Psoas muscle (tissue), 7 donors: ENCODE measurements at regions not wholly inside any gene's neighbourhood (a gene's known extent, or its start where the extent isn't known, plus 50 kb on each side); places are given as distances from the start of the nearest gene placed in this dataset.

Experiments
- ATAC-seq, 4 donors: fragments of 200-7000 bp; cut with Tn5 transposase; one replicate each; pipeline ENCODE4 v1.9.1; 2020; ENCODE audit warnings: moderate library complexity in 3 of 4, mild to moderate bottlenecking in 2 of 4
- DNase-seq, 2 donors: peaks; one replicate each; pipeline ENCODE4 v3.0.0-alpha.2; 2020
- H3K27ac ChIP-seq: fragments of 200-600 bp; one replicate; pipeline ENCODE4 v1.8.0; 2022
- H3K27me3 ChIP-seq, 3 donors: fragments of 200-600 bp in 1 of 3; one replicate each; pipeline versions ENCODE4 v1.6.1 to v1.8.0; 2013 to 2022; ENCODE audit warnings: low read length in 2 of 3, mild to moderate bottlenecking in 2 of 3, moderate library complexity in 1 of 3; ENCODE audit not compliant: insufficient read depth in 3 of 3
- H3K36me3 ChIP-seq, 2 donors: fragments of 200-600 bp in 1 of 2; one replicate each; pipeline versions ENCODE4 v1.6.1 to v1.8.0; 2013 to 2022; ENCODE audit warnings: low read depth in 1 of 2, mild to moderate bottlenecking in 1 of 2, moderate library complexity in 1 of 2; ENCODE audit not compliant: insufficient read depth in 1 of 2
- H3K4me1 ChIP-seq: fragments of 200-600 bp; one replicate; pipeline ENCODE4 v1.8.0; 2022
- H3K4me3 ChIP-seq: fragments of 200-600 bp; one replicate; pipeline ENCODE4 v1.8.0; 2022; ENCODE audit warnings: mild to moderate bottlenecking
- H3K9me3 ChIP-seq: fragments of 200-600 bp; one replicate; pipeline ENCODE4 v1.8.0; 2022
- WGBS, 3 donors: extraction: QIAGEN DNeasy Blood & Tissue Kit; methylation state at CpG; one replicate each; pipeline versions ENCODE4 v1.1.6 to v1.1.7; 2013; 5-methylcytosine and 5-hydroxymethylcytosine counted together
- intact Hi-C, 2 donors: fragments of 100-400 bp; cut with DNase I; formaldehyde crosslinking; loops; one replicate each; pipeline versions ENCODE4 v1.11.0 to v1.14.2; 2022
- TF ChIP-seq, protein P1 (sequence below): fragments of 200-600 bp; IDR thresholded peaks from one replicate; pipeline ENCODE4 v1.8.0; 2022; ENCODE audit warnings: antibody characterized with exemption
- donor health status: healthy with polysubstance abuse.
- donor health status: DM: no; HTN: no; CAD: no; lungs with moderate emphysema.
- donor health status: Bipolar disorder and iron deficiency.
- donor health status: healthy.
- donor health status: DM: yes; HTN: yes; CAD: no.
- donor health status: DM: no; HTN: no; CAD: no.
- donor health status: DM: yes; HTN: yes; CAD: no.

DNA sequence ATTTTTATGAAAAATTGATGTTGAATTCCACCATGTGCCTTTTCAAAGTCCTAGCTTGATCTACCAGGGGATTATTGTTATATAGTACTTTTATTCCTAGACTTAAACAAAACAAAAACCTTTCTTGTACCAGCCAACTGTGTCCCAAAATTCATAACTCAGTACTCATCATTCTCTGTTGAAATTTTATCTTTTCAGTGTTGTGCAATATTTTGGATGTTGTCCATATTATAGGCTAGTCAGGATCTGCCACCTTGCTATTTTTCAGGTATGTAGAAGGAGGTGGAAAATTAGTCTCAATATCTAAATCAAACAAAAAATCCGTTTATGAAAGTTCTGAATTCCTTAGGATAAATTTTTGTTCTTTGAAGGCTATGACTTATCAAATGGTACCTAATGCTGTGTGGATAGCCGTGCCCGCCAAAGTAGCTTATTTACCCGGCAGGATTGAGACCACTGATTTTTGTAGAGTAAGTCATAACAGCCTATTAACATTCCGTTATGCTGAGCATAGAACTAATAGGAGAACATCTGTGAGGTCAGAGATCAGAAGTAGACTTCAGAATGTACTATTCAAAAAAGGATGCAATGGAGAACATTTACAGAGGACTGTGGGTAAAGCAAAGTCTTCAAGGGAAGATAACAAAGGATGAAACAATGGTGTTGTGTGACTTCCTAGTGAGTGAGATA is 304.7 kb downstream of the SOX4 start:
- no peaks in the 10 kb centered on the region for H3K36me3 ChIP-seq
- DNase-seq (no peak), ATAC-seq (no peak)
- H3K4me1 ChIP-seq, result no peaks in the 10 kb centered on the region
- intact Hi-C loops, result no loop called here
- no peak overlapping the region for H3K27ac ChIP-seq
- no peaks in the 10 kb centered on the region for H3K27me3 ChIP-seq
- WGBS, 3 donors, result 41 to 53% (median 47%) methylated on average over 5 of the region's 5 CpGs
- no peaks in the 10 kb centered on the region for H3K9me3 ChIP-seq
- TF ChIP-seq, protein P1, sequence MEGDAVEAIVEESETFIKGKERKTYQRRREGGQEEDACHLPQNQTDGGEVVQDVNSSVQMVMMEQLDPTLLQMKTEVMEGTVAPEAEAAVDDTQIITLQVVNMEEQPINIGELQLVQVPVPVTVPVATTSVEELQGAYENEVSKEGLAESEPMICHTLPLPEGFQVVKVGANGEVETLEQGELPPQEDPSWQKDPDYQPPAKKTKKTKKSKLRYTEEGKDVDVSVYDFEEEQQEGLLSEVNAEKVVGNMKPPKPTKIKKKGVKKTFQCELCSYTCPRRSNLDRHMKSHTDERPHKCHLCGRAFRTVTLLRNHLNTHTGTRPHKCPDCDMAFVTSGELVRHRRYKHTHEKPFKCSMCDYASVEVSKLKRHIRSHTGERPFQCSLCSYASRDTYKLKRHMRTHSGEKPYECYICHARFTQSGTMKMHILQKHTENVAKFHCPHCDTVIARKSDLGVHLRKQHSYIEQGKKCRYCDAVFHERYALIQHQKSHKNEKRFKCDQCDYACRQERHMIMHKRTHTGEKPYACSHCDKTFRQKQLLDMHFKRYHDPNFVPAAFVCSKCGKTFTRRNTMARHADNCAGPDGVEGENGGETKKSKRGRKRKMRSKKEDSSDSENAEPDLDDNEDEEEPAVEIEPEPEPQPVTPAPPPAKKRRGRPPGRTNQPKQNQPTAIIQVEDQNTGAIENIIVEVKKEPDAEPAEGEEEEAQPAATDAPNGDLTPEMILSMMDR, result no peak
- no peak overlapping the region for H3K4me3 ChIP-seq

- no peaks in the 10 kb centered on the region for H3K4me1 ChIP-seq
- no peak for ATAC-seq
- no peaks in the 10 kb centered on the region for H3K36me3 ChIP-seq
- H3K9me3 ChIP-seq, result no peaks in the 10 kb centered on the region
- intact Hi-C loops, result no loop called here
- no peaks in the 10 kb centered on the region for H3K27me3 ChIP-seq
- 84 to 88% (median 85%) methylated on average over 6 of the region's 6 CpGs for WGBS, 3 donors
- TF ChIP-seq, protein P1, result no peak
- no peak overlapping the region for H3K4me3 ChIP-seq
- H3K27ac ChIP-seq, result no peak overlapping the region
- no peak for DNase-seq
These were observed 306.2 kb downstream of the SOX4 start for GRCh38 chr6:21899708-21900107.

- TF ChIP-seq, protein P1, result no peak
- intact Hi-C loops, result no loop called here
- no peak for DNase-seq
- Histone ChIP-seq H3K4me1 (no peaks in the 10 kb centered on the region), H3K9me3 (no peaks in the 10 kb centered on the region), H3K36me3 (no peaks in the 10 kb centered on the region), H3K27ac (no peak overlapping the region), H3K4me3 (no peak overlapping the region), H3K27me3 (no peaks in the 10 kb centered on the region)
- WGBS, 3 donors, result 73 to 80% (median 77%) methylated on average over 2 of the region's 2 CpGs
- ATAC-seq, result peak in 1 of 4 donors; percentile 46
These were observed 307.2 kb downstream of the SOX4 start for GRCh38 chr6:21900730-21901129.

GRCh38 chr6:21902628-21903169 is 309.1 kb downstream of the SOX4 start:
- no peaks in the 10 kb centered on the region for H3K36me3 ChIP-seq
- TF ChIP-seq, protein P1, result no peak
- H3K9me3 ChIP-seq, result no peaks in the 10 kb centered on the region
- no peak overlapping the region for H3K27ac ChIP-seq
- H3K4me1 ChIP-seq, result no peaks in the 10 kb centered on the region
- no peak overlapping the region for H3K4me3 ChIP-seq
- intact Hi-C loops, result loop anchor here in 1 of 2 donors (2.0 kb wide), 1 partner anchor 62 kb away; no protein-coding TSS in a partner anchor
- no peaks in the 10 kb centered on the region for H3K27me3 ChIP-seq
- WGBS, 3 donors, result 77 to 84% (median 80%) methylated on average over 7 of the region's 7 CpGs
- no peak for DNase-seq
- ATAC-seq, result no peak

- ATAC-seq, result no peak
- Histone ChIP-seq H3K27ac (no peak overlapping the region), H3K36me3 (no peaks in the 10 kb centered on the region), H3K4me1 (no peaks in the 10 kb centered on the region), H3K4me3 (no peak overlapping the region), H3K27me3 (no peaks in the 10 kb centered on the region), H3K9me3 (no peaks in the 10 kb centered on the region)
- DNase-seq, result no peak
- 53 to 60% (median 53%) methylated on average over 2 of the region's 2 CpGs for WGBS, 3 donors
- intact Hi-C loops, result no loop called here
- TF ChIP-seq, protein P1, result no peak
These were observed 312.0 kb downstream of the SOX4 start for GRCh38 chr6:21905531-21905930.
